ENCODE measurements at regions not wholly inside any gene's neighbourhood (a gene's known extent, or its start where the extent isn't known, plus 50 kb on each side); places are given as distances from the start of the nearest gene placed in this dataset.

- no peak for TF ChIP-seq CTCF (IDR thresholded peaks at IDR 0.05)
- no peak for TF ChIP-seq EZH2 (IDR thresholded peaks at IDR 0.05; ENCODE audit: borderline replicate concordance, insufficient read depth, low read depth, low read length, poor library complexity, severe bottlenecking)
Measured at GRCh38 chr2:64401529-64401880, 52.5 kb upstream of the LGALSL start.

All from B cell (primary cell).